ENCODE measurements at regions not wholly inside any gene's neighbourhood (a gene's known extent, or its start where the extent isn't known, plus 50 kb on each side); places are given as distances from the start of the nearest gene placed in this dataset.
"Not testable (repeated sequence)": the region's sequence is repeated elsewhere in the genome, so short reads cannot be mapped to it uniquely, and the experiment has no call there.

- no peak for DNase-seq (ENCODE audit: low read depth in 2 of 2)
These were observed 113.1 kb downstream of the CDCA7 start for GRCh38 chr2:173467751-173468150.

- DNase-seq (ENCODE audit: low read depth in 2 of 2): no peak
These were observed 113.7 kb downstream of the CDCA7 start for GRCh38 chr2:173468266-173468793.

- no peak for DNase-seq (ENCODE audit: low read depth in 2 of 2)
These were observed 117.4 kb downstream of the CDCA7 start for GRCh38 chr2:173472112-173472511.

- DNase-seq (ENCODE audit: low read depth in 2 of 2): no peak
These were observed 128.5 kb downstream of the CDCA7 start for GRCh38 chr2:173483137-173483536.

- no peak for DNase-seq (ENCODE audit: low read depth in 2 of 2)
These were observed 134.2 kb downstream of the CDCA7 start for GRCh38 chr2:173488861-173489260.

- no peak for DNase-seq (ENCODE audit: low read depth in 2 of 2)
These were observed 136.7 kb downstream of the CDCA7 start for GRCh38 chr2:173491418-173491817.

- DNase-seq (ENCODE audit: low read depth in 2 of 2): no peak
These were observed 139.2 kb downstream of the CDCA7 start for GRCh38 chr2:173493874-173494273.

GRCh38 chr2:173496746-173497145, 142.1 kb downstream of the CDCA7 start:
- DNase-seq (ENCODE audit: low read depth in 2 of 2): no peak

- DNase-seq (ENCODE audit: low read depth in 2 of 2): no peak
These were observed 146.3 kb downstream of the CDCA7 start for GRCh38 chr2:173500953-173501352.

- no peak for DNase-seq (ENCODE audit: low read depth in 2 of 2)
These were observed 147.6 kb downstream of the CDCA7 start for GRCh38 chr2:173502296-173502695.

GRCh38 chr2:173511357-173511756, 156.7 kb downstream of the CDCA7 start:
- DNase-seq (ENCODE audit: low read depth in 2 of 2): no peak

- no peak for DNase-seq (ENCODE audit: low read depth in 2 of 2)
These were observed 157.3 kb downstream of the CDCA7 start for GRCh38 chr2:173511942-173512341.

GRCh38 chr2:173513107-173513727, 158.5 kb downstream of the CDCA7 start:
- DNase-seq (ENCODE audit: low read depth in 2 of 2): no peak

- DNase-seq (ENCODE audit: low read depth in 2 of 2): no peak
These were observed 166.2 kb downstream of the CDCA7 start for GRCh38 chr2:173520918-173521317.

GRCh38 chr2:173521450-173522192, 166.9 kb downstream of the CDCA7 start:
- no peak for DNase-seq (ENCODE audit: low read depth in 2 of 2)

GRCh38 chr2:173523497-173523896, 168.8 kb downstream of the CDCA7 start:
- DNase-seq (ENCODE audit: low read depth in 2 of 2): no peak

- no peak for DNase-seq (ENCODE audit: low read depth in 2 of 2)
These were observed 169.7 kb downstream of the CDCA7 start for GRCh38 chr2:173524256-173524955.

- not testable (repeated sequence) for DNase-seq (ENCODE audit: low read depth in 2 of 2)
These were observed 178.3 kb downstream of the CDCA7 start for GRCh38 chr2:173532732-173533531.

GRCh38 chr2:173537694-173538093, 183.0 kb downstream of the CDCA7 start:
- DNase-seq (ENCODE audit: low read depth in 2 of 2): no peak

GRCh38 chr2:173539615-173540014, 184.9 kb downstream of the CDCA7 start:
- DNase-seq (ENCODE audit: low read depth in 2 of 2): no peak

- DNase-seq (ENCODE audit: low read depth in 2 of 2): no peak
These were observed 190.1 kb downstream of the CDCA7 start for GRCh38 chr2:173544641-173545363.

Measured in stimulated activated CD4-positive, alpha-beta T cell treated with anti-CD3 and anti-CD28 coated beads, Interleukin-15, amount 100 ng/mL, for 48 hours (primary cell).